DOHH2 (cell line): ENCODE measurements at regions not wholly inside any gene's neighbourhood (a gene's known extent, or its start where the extent isn't known, plus 50 kb on each side); places are given as distances from the start of the nearest gene placed in this dataset.

Experiments used
- CTCF ChIP-seq: fragments of 200-600 bp; sonication (generic); IDR thresholded peaks from one replicate; pipeline ENCODE4 v1.5.1; 2014; ENCODE audit warnings: antibody characterized with exemption, mild to moderate bottlenecking, low read depth, low read length; ENCODE audit not compliant: poor library complexity, severe bottlenecking
- EZH2phosphoT487 ChIP-seq: fragments of 200-600 bp; sonication (generic); IDR thresholded peaks from 2 replicates; pipeline ENCODE4 v1.6.1; 2017; ENCODE audit warnings: borderline replicate concordance, mild to moderate bottlenecking, antibody characterized with exemption, low read length, moderate library complexity, mixed read lengths

- TF ChIP-seq CTCF (no peak), EZH2phosphoT487 (no peak)
Measured at GRCh38 chr10:121101561-121101960, 250.4 kb downstream of the WDR11 start.
